ENCODE measurements at regions not wholly inside any gene's neighbourhood (a gene's known extent, or its start where the extent isn't known, plus 50 kb on each side); places are given as distances from the start of the nearest gene placed in this dataset.

- TF ChIP-seq EP300 (conservative IDR thresholded peaks at IDR 0.05; ENCODE audit: poor library complexity, severe bottlenecking) (no peak), MXI1 (conservative IDR thresholded peaks at IDR 0.05; ENCODE audit: poor library complexity, severe bottlenecking) (no peak)
Observed at GRCh38 chr20:4457566-4458543, 208.8 kb upstream of the ADRA1D start (continued).

- Histone ChIP-seq H3K36me3 (ENCODE audit: insufficient read depth, low read length) (no peaks in the 10 kb centered on the region), H4K20me1 (ENCODE audit: insufficient read depth) (no peaks in the 10 kb centered on the region), H3K4me2 (ENCODE audit: low read length) (no peak overlapping the region), H3K79me2 (replicated peaks; ENCODE audit: insufficient read depth, low read length) (no peaks in the 10 kb centered on the region), H3F3A (ENCODE audit: insufficient read depth, low read length, poor library complexity, severe bottlenecking) (no peaks in the 10 kb centered on the region), H3K27me3 (ENCODE audit: insufficient read depth, low read depth, low read length) (no peaks in the 10 kb centered on the region), H2AFZ (ENCODE audit: low read depth, low read length) (no peak overlapping the region), H3K27ac (ENCODE audit: low read length) (no peak overlapping the region), H3K9ac (ENCODE audit: low read length) (no peak overlapping the region), H3K9me3 (ENCODE audit: low read length) (no peaks in the 10 kb centered on the region), H3K4me3 (ENCODE audit: low read length) (no peak overlapping the region), H3K9me2 (ENCODE audit: insufficient read depth, low read length) (no peaks in the 10 kb centered on the region)
- TF ChIP-seq RAD21 (conservative IDR thresholded peaks at IDR 0.05) (no peak), MXI1 (conservative IDR thresholded peaks at IDR 0.05; ENCODE audit: poor library complexity, severe bottlenecking) (no peak), EP300 (conservative IDR thresholded peaks at IDR 0.05; ENCODE audit: poor library complexity, severe bottlenecking) (no peak), TAF1 (IDR thresholded peaks at IDR 0.05; ENCODE audit: low read depth) (no peak), CTCF (IDR thresholded peaks at IDR 0.05; ENCODE audit: poor library complexity, severe bottlenecking) (no peak), SMC3 (conservative IDR thresholded peaks at IDR 0.05; ENCODE audit: poor library complexity) (no peak), EZH2 (IDR thresholded peaks at IDR 0.05; ENCODE audit: borderline replicate concordance, insufficient read depth, low read length, poor library complexity, severe bottlenecking) (no peak), POLR2AphosphoS5 (IDR thresholded peaks at IDR 0.05) (no peak)
Observed at GRCh38 chr20:4455996-4456395, 206.9 kb upstream of the ADRA1D start.

- no peaks in the 10 kb centered on the region for H3K27me3 ChIP-seq (ENCODE audit: insufficient read depth, low read depth, low read length)
- H4K20me1 ChIP-seq (ENCODE audit: insufficient read depth) = no peaks in the 10 kb centered on the region
- H3K4me2 ChIP-seq (ENCODE audit: low read length) = no peak overlapping the region
- H3K9ac ChIP-seq (ENCODE audit: low read length) = no peak overlapping the region
- no peak overlapping the region for H3K4me3 ChIP-seq (ENCODE audit: low read length)
- H3K9me3 ChIP-seq (ENCODE audit: low read length) = no peaks in the 10 kb centered on the region
- no peaks in the 10 kb centered on the region for H3F3A ChIP-seq (ENCODE audit: insufficient read depth, low read length, poor library complexity, severe bottlenecking)
- no peaks in the 10 kb centered on the region for H3K36me3 ChIP-seq (ENCODE audit: insufficient read depth, low read length)
- no peak for TF ChIP-seq EP300 (conservative IDR thresholded peaks at IDR 0.05; ENCODE audit: poor library complexity, severe bottlenecking)
- TF ChIP-seq POLR2AphosphoS5 (IDR thresholded peaks at IDR 0.05) = no peak
- no peak for TF ChIP-seq REST (IDR thresholded peaks at IDR 0.05; ENCODE audit: borderline replicate concordance)
- no peak for TF ChIP-seq MXI1 (conservative IDR thresholded peaks at IDR 0.05; ENCODE audit: poor library complexity, severe bottlenecking)
- no peak for TF ChIP-seq SMC3 (conservative IDR thresholded peaks at IDR 0.05; ENCODE audit: poor library complexity)
- no peak for TF ChIP-seq EZH2 (IDR thresholded peaks at IDR 0.05; ENCODE audit: borderline replicate concordance, insufficient read depth, low read length, poor library complexity, severe bottlenecking)
- no peaks in the 10 kb centered on the region for H3K79me2 ChIP-seq (replicated peaks; ENCODE audit: insufficient read depth, low read length)
- no peaks in the 10 kb centered on the region for H3K9me2 ChIP-seq (ENCODE audit: insufficient read depth, low read length)
- no peak overlapping the region for H3K27ac ChIP-seq (ENCODE audit: low read length)
- no peak overlapping the region for H2AFZ ChIP-seq (ENCODE audit: low read depth, low read length)
Observed at GRCh38 chr20:4455301-4455701, 206.2 kb upstream of the ADRA1D start.
